ENCODE measurements at regions not wholly inside any gene's neighbourhood (a gene's known extent, or its start where the extent isn't known, plus 50 kb on each side); places are given as distances from the start of the nearest gene placed in this dataset.

DNA sequence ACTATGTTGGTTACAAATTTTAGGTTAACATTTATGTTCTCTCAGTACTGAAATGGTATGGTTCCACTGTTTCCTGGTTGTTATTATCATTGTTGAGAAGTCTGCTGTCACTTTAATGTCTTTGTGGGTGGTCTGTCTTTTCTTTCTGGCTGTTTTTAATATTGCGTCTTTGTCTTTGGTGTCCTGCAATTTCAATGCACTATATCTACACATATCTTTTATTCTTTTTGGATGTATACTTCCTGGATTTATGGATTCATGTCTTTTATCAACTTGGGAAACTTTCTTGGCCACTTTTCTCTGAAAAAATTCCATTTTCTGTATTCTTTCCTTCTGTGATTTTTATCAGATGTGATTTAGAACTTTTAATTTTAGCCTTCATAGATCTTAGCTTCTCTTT is 250.2 kb downstream of the BUB3 start:
- Histone ChIP-seq H3K27me3 (ENCODE audit: control insufficient read depth in 2 of 2, insufficient read depth in 2 of 2, low read length in 2 of 2) (no peaks in the 10 kb centered on the region), H3K9me3 (replicated peaks; ENCODE audit: control insufficient read depth, insufficient read depth, low read depth, low read length) (no peaks in the 10 kb centered on the region), H3K9me1 (ENCODE audit: control insufficient read depth, insufficient read depth, low read length) (no peaks in the 10 kb centered on the region), H3K36me3 (ENCODE audit: control insufficient read depth, insufficient read depth, low read length) (no peaks in the 10 kb centered on the region), H4K20me1 (replicated peaks; ENCODE audit: control insufficient read depth, insufficient read depth, low read length) (no peaks in the 10 kb centered on the region), H2AFZ (ENCODE audit: low read depth, low read length) (no peak overlapping the region), H3K4me2 (ENCODE audit: insufficient read depth, low read length) (no peak overlapping the region), H3K9ac (ENCODE audit: insufficient read depth in 1 of 2, low read depth in 2 of 2, low read length in 2 of 2) (no peak overlapping the region), H3K4me1 (replicated peaks in 1 of 2; ENCODE audit: control insufficient read depth in 2 of 2, insufficient read depth in 2 of 2, low read length in 2 of 2) (no peaks in the 10 kb centered on the region; a peak in 1 of 5 replicates), H3K79me2 (ENCODE audit: control insufficient read depth, insufficient read depth, low read length) (no peaks in the 10 kb centered on the region), H3K4me3 (no peak overlapping the region), H3K27ac (ENCODE audit: extremely low read depth, low read depth, low read length) (no peak overlapping the region)
- ChIA-PET CTCF (ENCODE audit: low intra/inter-chr PET ratio) (no interaction called here), POLR2A (no interaction called here)
- TF ChIP-seq, protein P1, sequence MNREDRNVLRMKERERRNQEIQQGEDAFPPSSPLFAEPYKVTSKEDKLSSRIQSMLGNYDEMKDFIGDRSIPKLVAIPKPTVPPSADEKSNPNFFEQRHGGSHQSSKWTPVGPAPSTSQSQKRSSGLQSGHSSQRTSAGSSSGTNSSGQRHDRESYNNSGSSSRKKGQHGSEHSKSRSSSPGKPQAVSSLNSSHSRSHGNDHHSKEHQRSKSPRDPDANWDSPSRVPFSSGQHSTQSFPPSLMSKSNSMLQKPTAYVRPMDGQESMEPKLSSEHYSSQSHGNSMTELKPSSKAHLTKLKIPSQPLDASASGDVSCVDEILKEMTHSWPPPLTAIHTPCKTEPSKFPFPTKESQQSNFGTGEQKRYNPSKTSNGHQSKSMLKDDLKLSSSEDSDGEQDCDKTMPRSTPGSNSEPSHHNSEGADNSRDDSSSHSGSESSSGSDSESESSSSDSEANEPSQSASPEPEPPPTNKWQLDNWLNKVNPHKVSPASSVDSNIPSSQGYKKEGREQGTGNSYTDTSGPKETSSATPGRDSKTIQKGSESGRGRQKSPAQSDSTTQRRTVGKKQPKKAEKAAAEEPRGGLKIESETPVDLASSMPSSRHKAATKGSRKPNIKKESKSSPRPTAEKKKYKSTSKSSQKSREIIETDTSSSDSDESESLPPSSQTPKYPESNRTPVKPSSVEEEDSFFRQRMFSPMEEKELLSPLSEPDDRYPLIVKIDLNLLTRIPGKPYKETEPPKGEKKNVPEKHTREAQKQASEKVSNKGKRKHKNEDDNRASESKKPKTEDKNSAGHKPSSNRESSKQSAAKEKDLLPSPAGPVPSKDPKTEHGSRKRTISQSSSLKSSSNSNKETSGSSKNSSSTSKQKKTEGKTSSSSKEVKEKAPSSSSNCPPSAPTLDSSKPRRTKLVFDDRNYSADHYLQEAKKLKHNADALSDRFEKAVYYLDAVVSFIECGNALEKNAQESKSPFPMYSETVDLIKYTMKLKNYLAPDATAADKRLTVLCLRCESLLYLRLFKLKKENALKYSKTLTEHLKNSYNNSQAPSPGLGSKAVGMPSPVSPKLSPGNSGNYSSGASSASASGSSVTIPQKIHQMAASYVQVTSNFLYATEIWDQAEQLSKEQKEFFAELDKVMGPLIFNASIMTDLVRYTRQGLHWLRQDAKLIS (CRISPR knock-in tag; IDR thresholded peaks at IDR 0.05): no peak
- TF ChIP-seq CBX5 (IDR thresholded peaks at IDR 0.05; ENCODE audit: borderline replicate concordance, low read depth) (0 out of 2 replicates have a peak, but pooled peaks have one; percentile 42), MCM3 (IDR thresholded peaks at IDR 0.05) (no peak), TRIM28 (IDR thresholded peaks at IDR 0.05) (peak; percentile 73), RBM25 (IDR thresholded peaks at IDR 0.05; ENCODE audit: low read depth, low read length, severe bottlenecking) (peak; percentile 54), CBFA2T3 (IDR thresholded peaks at IDR 0.05) (no peak), MEF2D (tag; conservative IDR thresholded peaks at IDR 0.05; ENCODE audit: low read depth) (no peak), ZNF143 (CRISPR knock-in tag; IDR thresholded peaks at IDR 0.05) (no peak), POLR3A (IDR thresholded peaks at IDR 0.05; ENCODE audit: borderline replicate concordance, extremely low read depth, insufficient read depth, insufficient read length) (no peak)
- TF ChIP-seq, protein P2, sequence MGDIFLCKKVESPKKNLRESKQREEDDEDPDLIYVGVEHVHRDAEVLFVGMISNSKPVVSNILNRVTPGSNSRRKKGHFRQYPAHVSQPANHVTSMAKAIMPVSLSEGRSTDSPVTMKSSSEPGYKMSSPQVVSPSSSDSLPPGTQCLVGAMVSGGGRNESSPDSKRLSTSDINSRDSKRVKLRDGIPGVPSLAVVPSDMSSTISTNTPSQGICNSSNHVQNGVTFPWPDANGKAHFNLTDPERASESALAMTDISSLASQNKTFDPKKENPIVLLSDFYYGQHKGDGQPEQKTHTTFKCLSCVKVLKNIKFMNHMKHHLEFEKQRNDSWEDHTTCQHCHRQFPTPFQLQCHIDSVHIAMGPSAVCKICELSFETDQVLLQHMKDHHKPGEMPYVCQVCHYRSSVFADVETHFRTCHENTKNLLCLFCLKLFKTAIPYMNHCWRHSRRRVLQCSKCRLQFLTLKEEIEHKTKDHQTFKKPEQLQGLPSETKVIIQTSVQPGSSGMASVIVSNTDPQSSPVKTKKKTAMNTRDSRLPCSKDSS (IDR thresholded peaks at IDR 0.05; ENCODE audit: low read depth, partially characterized antibody): peak; percentile 53
- TF ChIP-seq, protein P3, sequence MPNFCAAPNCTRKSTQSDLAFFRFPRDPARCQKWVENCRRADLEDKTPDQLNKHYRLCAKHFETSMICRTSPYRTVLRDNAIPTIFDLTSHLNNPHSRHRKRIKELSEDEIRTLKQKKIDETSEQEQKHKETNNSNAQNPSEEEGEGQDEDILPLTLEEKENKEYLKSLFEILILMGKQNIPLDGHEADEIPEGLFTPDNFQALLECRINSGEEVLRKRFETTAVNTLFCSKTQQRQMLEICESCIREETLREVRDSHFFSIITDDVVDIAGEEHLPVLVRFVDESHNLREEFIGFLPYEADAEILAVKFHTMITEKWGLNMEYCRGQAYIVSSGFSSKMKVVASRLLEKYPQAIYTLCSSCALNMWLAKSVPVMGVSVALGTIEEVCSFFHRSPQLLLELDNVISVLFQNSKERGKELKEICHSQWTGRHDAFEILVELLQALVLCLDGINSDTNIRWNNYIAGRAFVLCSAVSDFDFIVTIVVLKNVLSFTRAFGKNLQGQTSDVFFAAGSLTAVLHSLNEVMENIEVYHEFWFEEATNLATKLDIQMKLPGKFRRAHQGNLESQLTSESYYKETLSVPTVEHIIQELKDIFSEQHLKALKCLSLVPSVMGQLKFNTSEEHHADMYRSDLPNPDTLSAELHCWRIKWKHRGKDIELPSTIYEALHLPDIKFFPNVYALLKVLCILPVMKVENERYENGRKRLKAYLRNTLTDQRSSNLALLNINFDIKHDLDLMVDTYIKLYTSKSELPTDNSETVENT (CRISPR knock-in tag; IDR thresholded peaks at IDR 0.05): no peak
- intact Hi-C loops (cut with micrococcal nuclease): no loop called here
- DNase-seq (ENCODE audit: extremely low read depth in 1 of 4, low spot score in 3 of 4): peak in 1 of 4 experiments; percentile 6
- FAIRE-seq: no peak
- ATAC-seq: no peak
- 0% methylated on average over 1 of the region's 1 CpG for WGBS (ENCODE audit: insufficient coverage, low coverage, missing lambda C conversion rate)
- BruUV-seq (replicated peaks): no TSS peak
- in situ Hi-C loops (cut with MboI): no loop called here
